Suprapubic skin (tissue), 4 donors: ENCODE measurements at regions not wholly inside any gene's neighbourhood (a gene's known extent, or its start where the extent isn't known, plus 50 kb on each side); places are given as distances from the start of the nearest gene placed in this dataset.

Experiments used
- DNase-seq, 2 donors: peaks; one replicate each; pipeline ENCODE4 v3.0.0-alpha.2; 2019; ENCODE audit warnings: low spot score in 2 of 2
- H3K27ac ChIP-seq: fragments of 200-600 bp; sonication (generic); one replicate; pipeline ENCODE4 v1.5.1; 2019
- H3K27me3 ChIP-seq: fragments of 200-600 bp; sonication (generic); one replicate; pipeline ENCODE4 v1.5.1; 2019
- H3K36me3 ChIP-seq: fragments of 200-600 bp; sonication (generic); one replicate; pipeline ENCODE4 v1.5.1; 2019
- H3K4me1 ChIP-seq: fragments of 200-600 bp; sonication (generic); one replicate; pipeline ENCODE4 v1.5.1; 2019
- H3K4me3 ChIP-seq: fragments of 200-600 bp; sonication (generic); one replicate; pipeline ENCODE4 v1.5.1; 2019; ENCODE audit warnings: mild to moderate bottlenecking
- H3K9me3 ChIP-seq: fragments of 200-600 bp; sonication (generic); one replicate; pipeline ENCODE4 v1.5.1; 2019
- CTCF ChIP-seq, 2 donors: fragments of 200-600 bp in 1 of 2; fragments of 450-650 bp in 1 of 2; sonication (generic) in 1 of 2; IDR thresholded peaks; one replicate each; pipeline ENCODE4 v1.5.1; 2016 to 2019; ENCODE audit warnings: antibody characterized with exemption in 2 of 2, mild to moderate bottlenecking in 1 of 2, moderate library complexity in 1 of 2
- EP300 ChIP-seq: sonication (generic); formaldehyde crosslinking; IDR thresholded peaks from one replicate; pipeline ENCODE4 v1.6.1; 2017; ENCODE audit warnings: antibody characterized with exemption
- POLR2A ChIP-seq, 2 donors: fragments of 450-650 bp; IDR thresholded peaks; one replicate each; pipeline ENCODE4 v1.6.1; 2017; ENCODE audit warnings: antibody characterized with exemption in 2 of 2, mild to moderate bottlenecking in 2 of 2, moderate library complexity in 2 of 2
- POLR2AphosphoS5 ChIP-seq, 3 donors: sonication (generic); formaldehyde crosslinking; IDR thresholded peaks; one replicate each; pipeline ENCODE4 v1.6.1; 2017; ENCODE audit warnings: antibody characterized with exemption in 3 of 3
- WGBS: methylation state at CpG from one replicate; pipeline ENCODE4 v1.1.5; 2018; 5-methylcytosine and 5-hydroxymethylcytosine counted together

- no peaks in the 10 kb centered on the region for H3K4me1 ChIP-seq
- no peaks in the 10 kb centered on the region for H3K36me3 ChIP-seq
- TF ChIP-seq POLR2A (IDR thresholded peaks at IDR 0.05) (no peak), EP300 (no peak), POLR2AphosphoS5 (IDR thresholded peaks at IDR 0.05) (no peak), CTCF (IDR thresholded peaks at IDR 0.05) (no peak)
- DNase-seq = no peak
- H3K27me3 ChIP-seq = peaks cover 28% of the 10 kb centered on the region
- no peak overlapping the region for H3K4me3 ChIP-seq
- no peak overlapping the region for H3K27ac ChIP-seq
- no peaks in the 10 kb centered on the region for H3K9me3 ChIP-seq
- 81% methylated on average over 3 of the region's 3 CpGs for WGBS
Measured at GRCh38 chr16:16865374-16865773, 486.4 kb downstream of the NPIPA7 start.

- 53% methylated on average over 7 of the region's 7 CpGs for WGBS
- H3K27me3 ChIP-seq = peaks cover 39% of the 10 kb centered on the region
- TF ChIP-seq CTCF (IDR thresholded peaks at IDR 0.05) = no peak
Measured at GRCh38 chr16:16867973-16868372, 489.0 kb downstream of the NPIPA7 start.

GRCh38 chr16:16868727-16869126 lies 489.8 kb downstream of the NPIPA7 start:
- Histone ChIP-seq H3K27me3 (peaks cover 43% of the 10 kb centered on the region), H3K36me3 (no peaks in the 10 kb centered on the region), H3K27ac (no peak overlapping the region), H3K9me3 (no peaks in the 10 kb centered on the region), H3K4me3 (no peak overlapping the region), H3K4me1 (no peaks in the 10 kb centered on the region)
- WGBS = 42% methylated on average over 2 of the region's 2 CpGs
- no peak for TF ChIP-seq POLR2AphosphoS5 (IDR thresholded peaks at IDR 0.05)
- TF ChIP-seq POLR2A (IDR thresholded peaks at IDR 0.05) = no peak
- no peak for TF ChIP-seq CTCF (IDR thresholded peaks at IDR 0.05)
- no peak for TF ChIP-seq EP300
- DNase-seq = no peak

More at GRCh38 chr16:16867973-16868372, 489.0 kb downstream of the NPIPA7 start:
- H3K4me3 ChIP-seq = no peak overlapping the region
- H3K9me3 ChIP-seq = no peaks in the 10 kb centered on the region
- no peak for DNase-seq
- H3K4me1 ChIP-seq = no peaks in the 10 kb centered on the region
- no peak overlapping the region for H3K27ac ChIP-seq
- no peaks in the 10 kb centered on the region for H3K36me3 ChIP-seq

GRCh38 chr16:16869746-16870145 lies 490.8 kb downstream of the NPIPA7 start:
- TF ChIP-seq POLR2A (IDR thresholded peaks at IDR 0.05) (no peak), CTCF (IDR thresholded peaks at IDR 0.05) (no peak), POLR2AphosphoS5 (IDR thresholded peaks at IDR 0.05) (no peak), EP300 (no peak)
- Histone ChIP-seq H3K27me3 (peaks cover 43% of the 10 kb centered on the region), H3K4me3 (no peak overlapping the region), H3K9me3 (no peaks in the 10 kb centered on the region), H3K27ac (no peak overlapping the region), H3K4me1 (no peaks in the 10 kb centered on the region), H3K36me3 (no peaks in the 10 kb centered on the region)
- peak in 1 of 2 donors; percentile 3 for DNase-seq
- WGBS = 70% methylated on average over 5 of the region's 5 CpGs

GRCh38 chr16:16871196-16871595 lies 492.3 kb downstream of the NPIPA7 start:
- H3K27me3 ChIP-seq = peaks cover 43% of the 10 kb centered on the region
- WGBS = 61% methylated on average over 9 of the region's 9 CpGs
- no peak for DNase-seq

More at GRCh38 chr16:16871196-16871595, 492.3 kb downstream of the NPIPA7 start:
- no peak overlapping the region for H3K27ac ChIP-seq
- no peak for TF ChIP-seq EP300
- no peak for TF ChIP-seq CTCF (IDR thresholded peaks at IDR 0.05)
- TF ChIP-seq POLR2AphosphoS5 (IDR thresholded peaks at IDR 0.05) = no peak
- no peak for TF ChIP-seq POLR2A (IDR thresholded peaks at IDR 0.05)
- H3K9me3 ChIP-seq = no peaks in the 10 kb centered on the region
- H3K36me3 ChIP-seq = no peaks in the 10 kb centered on the region
- no peak overlapping the region for H3K4me3 ChIP-seq
- no peaks in the 10 kb centered on the region for H3K4me1 ChIP-seq
